Fibroblast of villous mesenchyme (primary cell): ENCODE measurements at regions not wholly inside any gene's neighbourhood (a gene's known extent, or its start where the extent isn't known, plus 50 kb on each side); places are given as distances from the start of the nearest gene placed in this dataset.

Experiments
- DNase-seq: peaks from one replicate; pipeline ENCODE4 v3.0.0-alpha.2; 2010; ENCODE audit warnings: low read depth
- H3K4me3 ChIP-seq: 2 replicates; pipeline ENCODE4 v1.5.1; 2011; ENCODE audit warnings: low read depth, mild to moderate bottlenecking, low read length
- TF ChIP-seq, protein P1 (sequence below): IDR thresholded peaks from 2 replicates; pipeline ENCODE4 v1.5.1; 2012; ENCODE audit warnings: low read depth, mild to moderate bottlenecking, low read length; ENCODE audit not compliant: insufficient read depth

GRCh38 chr13:109671919-109672318 is 114.5 kb downstream of the IRS2 start:
- DNase-seq: no peak
- no peak overlapping the region for H3K4me3 ChIP-seq
- TF ChIP-seq, protein P1, sequence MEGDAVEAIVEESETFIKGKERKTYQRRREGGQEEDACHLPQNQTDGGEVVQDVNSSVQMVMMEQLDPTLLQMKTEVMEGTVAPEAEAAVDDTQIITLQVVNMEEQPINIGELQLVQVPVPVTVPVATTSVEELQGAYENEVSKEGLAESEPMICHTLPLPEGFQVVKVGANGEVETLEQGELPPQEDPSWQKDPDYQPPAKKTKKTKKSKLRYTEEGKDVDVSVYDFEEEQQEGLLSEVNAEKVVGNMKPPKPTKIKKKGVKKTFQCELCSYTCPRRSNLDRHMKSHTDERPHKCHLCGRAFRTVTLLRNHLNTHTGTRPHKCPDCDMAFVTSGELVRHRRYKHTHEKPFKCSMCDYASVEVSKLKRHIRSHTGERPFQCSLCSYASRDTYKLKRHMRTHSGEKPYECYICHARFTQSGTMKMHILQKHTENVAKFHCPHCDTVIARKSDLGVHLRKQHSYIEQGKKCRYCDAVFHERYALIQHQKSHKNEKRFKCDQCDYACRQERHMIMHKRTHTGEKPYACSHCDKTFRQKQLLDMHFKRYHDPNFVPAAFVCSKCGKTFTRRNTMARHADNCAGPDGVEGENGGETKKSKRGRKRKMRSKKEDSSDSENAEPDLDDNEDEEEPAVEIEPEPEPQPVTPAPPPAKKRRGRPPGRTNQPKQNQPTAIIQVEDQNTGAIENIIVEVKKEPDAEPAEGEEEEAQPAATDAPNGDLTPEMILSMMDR: no peak

DNA sequence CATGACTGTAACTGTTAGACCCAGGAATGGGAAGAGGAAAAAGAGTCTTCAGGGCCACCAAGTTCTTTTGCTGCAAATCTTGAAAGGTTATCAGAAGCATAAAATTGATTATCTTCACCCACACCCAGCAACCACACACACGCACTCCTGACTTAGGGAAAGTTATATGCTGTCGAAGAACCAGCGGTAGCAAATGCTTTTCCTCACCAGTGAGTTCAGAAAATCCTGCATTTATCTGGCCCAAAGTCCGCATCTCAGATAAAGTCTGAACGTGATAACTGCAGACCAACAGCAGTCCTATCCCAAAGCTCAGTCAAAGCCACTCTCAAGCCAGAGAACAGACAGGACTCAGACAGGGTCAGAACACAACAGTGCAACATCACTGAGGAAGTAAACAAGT is 115.6 kb downstream of the IRS2 start:
- H3K4me3 ChIP-seq: no peak overlapping the region
- TF ChIP-seq, protein P1: no peak
- DNase-seq: no peak

DNA sequence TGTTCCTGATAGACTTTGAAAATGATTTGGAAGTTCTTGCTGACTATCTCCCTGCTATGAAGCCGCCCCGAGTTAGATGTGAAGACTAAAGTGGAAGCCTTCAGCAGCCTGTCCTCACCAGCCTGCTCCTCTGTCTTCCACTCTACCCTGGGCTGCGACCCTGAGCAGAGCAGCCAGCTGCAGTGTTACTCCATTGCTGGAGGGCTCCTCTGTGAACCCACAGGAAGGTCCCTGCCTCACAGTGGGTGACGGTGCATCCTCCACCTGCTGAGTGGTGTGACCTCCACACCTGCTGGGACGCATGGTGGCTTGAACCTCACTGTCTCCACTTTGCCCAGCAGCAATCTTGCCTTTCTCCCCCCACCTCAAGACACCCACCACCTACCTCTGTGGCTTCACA is 116.4 kb downstream of the IRS2 start:
- H3K4me3 ChIP-seq: no peak overlapping the region
- TF ChIP-seq, protein P1: no peak
- DNase-seq: no peak

- TF ChIP-seq, protein P1: no peak
- no peak for DNase-seq
- H3K4me3 ChIP-seq: no peak overlapping the region
Measured at GRCh38 chr13:109669234-109669612, 117.2 kb downstream of the IRS2 start.

DNA sequence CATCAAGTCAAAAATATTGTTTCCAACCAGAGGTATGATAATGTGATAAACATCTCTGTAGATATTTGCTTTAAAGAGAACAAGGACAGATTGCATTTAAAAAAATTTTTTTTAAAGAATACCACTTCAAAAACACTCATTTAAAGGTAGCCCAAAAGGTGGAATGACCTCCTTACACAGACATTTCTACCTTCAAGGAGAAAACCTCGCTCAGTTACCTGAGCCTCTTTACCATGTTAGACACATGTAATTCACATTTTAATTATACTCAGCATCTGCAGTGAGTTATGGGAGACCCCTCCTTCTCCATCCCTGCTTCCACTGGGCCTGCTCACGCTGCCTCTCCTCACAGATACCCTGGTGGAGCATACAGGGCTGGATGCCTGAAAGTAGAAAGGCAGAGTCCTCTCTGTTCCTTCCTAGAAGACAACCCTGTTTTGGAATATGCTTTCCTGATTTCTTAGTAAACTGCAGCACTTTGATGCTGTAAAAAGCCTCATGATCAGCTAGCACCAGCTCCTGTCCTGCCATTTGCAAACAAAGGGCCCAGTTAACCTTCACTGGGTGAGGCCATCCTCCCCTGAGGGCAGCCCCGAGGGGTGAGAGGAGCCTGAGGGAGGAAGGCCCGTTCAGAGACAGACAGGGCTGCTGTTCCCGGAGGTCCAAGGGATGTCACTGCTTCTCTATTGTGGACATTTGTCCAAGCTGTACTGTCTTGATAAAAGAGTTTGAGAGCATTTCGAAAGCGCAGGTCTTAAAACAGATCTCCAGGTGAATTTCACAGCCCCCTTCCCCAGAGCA is 117.8 kb downstream of the IRS2 start:
- H3K4me3 ChIP-seq: no peak overlapping the region
- no peak for DNase-seq
- TF ChIP-seq, protein P1: no peak

DNA sequence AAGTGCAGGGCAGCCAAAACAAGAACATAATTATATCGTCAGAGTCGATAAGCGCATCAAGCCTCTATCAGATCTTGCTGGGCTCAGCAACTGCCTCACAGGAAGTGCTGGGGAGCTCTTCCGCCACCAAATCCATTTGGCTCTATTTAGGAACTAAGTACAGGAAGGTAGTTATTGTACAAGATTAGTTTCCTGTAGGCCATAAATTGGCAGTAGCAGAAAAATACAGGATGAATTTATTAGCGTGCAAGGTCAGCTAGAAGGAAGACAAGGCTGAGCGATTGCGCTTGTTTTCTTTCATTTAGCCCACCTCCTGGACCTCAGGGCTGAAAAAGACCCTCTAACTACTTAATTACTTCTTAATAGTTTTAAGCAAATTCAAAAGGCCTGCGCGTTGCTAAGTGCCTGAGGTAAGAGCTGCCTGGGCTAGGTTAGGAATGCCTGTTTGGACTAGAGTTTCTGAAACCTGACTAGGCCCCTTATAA is 118.5 kb downstream of the IRS2 start:
- TF ChIP-seq, protein P1: no peak
- no peak overlapping the region for H3K4me3 ChIP-seq
- DNase-seq: no peak

GRCh38 chr13:109667056-109667455 is 119.3 kb downstream of the IRS2 start:
- TF ChIP-seq, protein P1: no peak
- DNase-seq: peak; percentile 42

More at GRCh38 chr13:109667056-109667455, 119.3 kb downstream of the IRS2 start:
- no peak overlapping the region for H3K4me3 ChIP-seq
